ENCODE measurements at regions not wholly inside any gene's neighbourhood (a gene's known extent, or its start where the extent isn't known, plus 50 kb on each side); places are given as distances from the start of the nearest gene placed in this dataset.

GRCh38 chr6:145137425-145137824 lies 597.9 kb downstream of the EPM2A start:
- H3K4ac ChIP-seq (replicated peaks; ENCODE audit: insufficient read length, low read depth, low read length), result no peak overlapping the region
- no peak overlapping the region for H4K5ac ChIP-seq (ENCODE audit: insufficient read length, low read depth, low read length)
- no peak overlapping the region for H3K4me3 ChIP-seq (ENCODE audit: extremely low read depth in 1 of 4, insufficient read depth in 2 of 4, low read depth in 3 of 4, low read length in 4 of 4)
- H3K36me3 ChIP-seq (ENCODE audit: control insufficient read depth in 2 of 4, insufficient read depth in 4 of 4, low read length in 3 of 4), result no peaks in the 10 kb centered on the region
- no peaks in the 10 kb centered on the region for H3K79me1 ChIP-seq (ENCODE audit: low read depth, low read length)
- DNase-seq (ENCODE audit: low read depth in 1 of 2, low spot score in 2 of 2) (no peak), FAIRE-seq (no peak)
- no peak overlapping the region for H2BK20ac ChIP-seq (ENCODE audit: low read length)
- H3K9me3 ChIP-seq (ENCODE audit: insufficient read depth in 2 of 2, low read depth in 1 of 2, low read length in 1 of 2), result no peaks in the 10 kb centered on the region
- no peak overlapping the region for H2BK12ac ChIP-seq (ENCODE audit: low read depth, low read length)
- POLR2A ChIA-PET (ENCODE audit: partially characterized antibody), result no interaction called here
- H4K91ac ChIP-seq (replicated peaks; ENCODE audit: insufficient read length, low read length), result no peak overlapping the region
- no peaks in the 10 kb centered on the region for H4K20me1 ChIP-seq (replicated peaks in 1 of 2; ENCODE audit: control insufficient read depth in 1 of 2, insufficient read depth in 2 of 2, low read length in 2 of 2)
- H3K4me1 ChIP-seq (replicated peaks in 1 of 4; ENCODE audit: control insufficient read depth in 3 of 4, insufficient read depth in 4 of 4, low read length in 3 of 4), result peaks cover 0 to 2% (median 0%) of the 10 kb centered on the region in 4 experiments; a peak in 1 of 7 replicates
- no peak overlapping the region for H2BK120ac ChIP-seq (replicated peaks; ENCODE audit: low read depth, low read length)
- CTCF ChIA-PET (ENCODE audit: partially characterized antibody), result interaction anchor here (0.6 to 2.1 kb wide), 10 partner anchors 11 to 553 kb away, joined by 3 to 8 read pairs (median 3); no protein-coding TSS in a partner anchor
- peak; percentile 61 to 66 for TF ChIP-seq RAD21 (IDR thresholded peaks at IDR 0.05 in 1 of 2, conservative IDR thresholded peaks at IDR 0.05 in 1 of 2; ENCODE audit: low read depth in 2 of 2, low read length in 2 of 2)
- no peak for TF ChIP-seq JUND (IDR thresholded peaks at IDR 0.05; ENCODE audit: low read length)
- peak in 1 of 3 experiments; percentile 28; a peak in 2 of 4 replicates for TF ChIP-seq CTCF (IDR thresholded peaks at IDR 0.05; ENCODE audit: control extremely low read depth in 1 of 3, insufficient read depth in 1 of 3, low read depth in 1 of 3, low read length in 3 of 3)
- WGBS, 2 experiments (ENCODE audit: extremely low coverage in 1 of 2, insufficient coverage in 1 of 2, insufficient read length in 1 of 2, insufficient replicate concordance in 2 of 2, low coverage in 1 of 2, low lambda C conversion rate in 2 of 2, missing lambda C conversion rate in 1 of 2), result 65% methylated on average over 1 of the region's 1 CpG; no CpG with 5 or more reads in 1 of the 2 experiments
- H3K56ac ChIP-seq (replicated peaks; ENCODE audit: insufficient read length, low read depth, low read length), result no peak overlapping the region
- H2AK5ac ChIP-seq (ENCODE audit: low read depth, low read length), result no peak overlapping the region
- H3K23me2 ChIP-seq (ENCODE audit: low read depth, low read length), result no peaks in the 10 kb centered on the region
- no peaks in the 10 kb centered on the region for H3K27me3 ChIP-seq (replicated peaks in 1 of 4; ENCODE audit: control insufficient read depth in 3 of 4, extremely low read depth in 1 of 4, insufficient read depth in 3 of 4, low read length in 3 of 4)
- H2AFZ ChIP-seq (ENCODE audit: low read length), result no peak overlapping the region
- no peak overlapping the region for H3K4me2 ChIP-seq (ENCODE audit: insufficient read depth in 1 of 2, low read depth in 2 of 2, low read length in 2 of 2)
- H3K9ac ChIP-seq (replicated peaks in 1 of 4; ENCODE audit: extremely low read depth in 1 of 4, low read depth in 3 of 4, low read length in 3 of 4), result no peak overlapping the region
- H4K8ac ChIP-seq (ENCODE audit: extremely low read depth, insufficient read depth, low read length), result no peak overlapping the region
- H3K14ac ChIP-seq (ENCODE audit: insufficient read length), result no peak overlapping the region
- no peak overlapping the region for H3K18ac ChIP-seq (ENCODE audit: extremely low read depth, low read length)
- H3K79me2 ChIP-seq (ENCODE audit: control insufficient read depth in 1 of 2, insufficient read depth in 2 of 2, low read length in 2 of 2), result no peaks in the 10 kb centered on the region
- H3K27ac ChIP-seq (ENCODE audit: low read depth, low read length), result no peak overlapping the region
- H2BK15ac ChIP-seq (ENCODE audit: low read length), result no peak overlapping the region
- no peak overlapping the region for H2BK5ac ChIP-seq (ENCODE audit: low read depth, low read length)
- no peak overlapping the region for H3K23ac ChIP-seq (ENCODE audit: insufficient read length)

Measured in H1 (cell line).